CD1c-positive myeloid dendritic cell (primary cell): ENCODE measurements at regions not wholly inside any gene's neighbourhood (a gene's known extent, or its start where the extent isn't known, plus 50 kb on each side); places are given as distances from the start of the nearest gene placed in this dataset.
"Not testable (repeated sequence)": the region's sequence is repeated elsewhere in the genome, so short reads cannot be mapped to it uniquely, and the experiment has no call there.

Source experiments
- DNase-seq: peaks from one replicate; pipeline ENCODE4 v3.0.0-alpha.2; 2016; ENCODE audit errors: extremely low spot score

- DNase-seq, result no peak
Observed at GRCh38 chr9:12271421-12271891, 421.7 kb upstream of the TYRP1 start.

GRCh38 chr9:12272471-12273120 lies 420.6 kb upstream of the TYRP1 start:
- DNase-seq, result no peak

- DNase-seq, result no peak
Observed at GRCh38 chr9:12274577-12274976, 418.6 kb upstream of the TYRP1 start.

GRCh38 chr9:12276505-12276904 lies 416.7 kb upstream of the TYRP1 start:
- no peak for DNase-seq

- no peak for DNase-seq
Observed at GRCh38 chr9:12289711-12290110, 403.5 kb upstream of the TYRP1 start.

GRCh38 chr9:12290166-12290869 lies 402.9 kb upstream of the TYRP1 start:
- DNase-seq, result no peak

- no peak for DNase-seq
Observed at GRCh38 chr9:12305211-12305610, 388.0 kb upstream of the TYRP1 start.

- no peak for DNase-seq
Observed at GRCh38 chr9:12314589-12314988, 378.6 kb upstream of the TYRP1 start.

GRCh38 chr9:12318732-12319685 lies 374.2 kb upstream of the TYRP1 start:
- DNase-seq, result no peak

GRCh38 chr9:12329623-12329985 lies 363.6 kb upstream of the TYRP1 start:
- DNase-seq, result no peak

- DNase-seq, result not testable (repeated sequence)
Observed at GRCh38 chr9:12333966-12334365, 359.2 kb upstream of the TYRP1 start.

GRCh38 chr9:12350775-12351174 lies 342.4 kb upstream of the TYRP1 start:
- no peak for DNase-seq

GRCh38 chr9:12351293-12352044 lies 341.7 kb upstream of the TYRP1 start:
- no peak for DNase-seq

GRCh38 chr9:12352045-12352315 lies 341.2 kb upstream of the TYRP1 start:
- no peak for DNase-seq

GRCh38 chr9:12363439-12363838 lies 329.7 kb upstream of the TYRP1 start:
- DNase-seq, result no peak

GRCh38 chr9:12368569-12368968 lies 324.6 kb upstream of the TYRP1 start:
- no peak for DNase-seq

- DNase-seq, result no peak
Observed at GRCh38 chr9:12391839-12392509, 301.2 kb upstream of the TYRP1 start.

GRCh38 chr9:12394105-12394504 lies 299.1 kb upstream of the TYRP1 start:
- DNase-seq, result no peak

GRCh38 chr9:12403721-12404120 lies 289.5 kb upstream of the TYRP1 start:
- no peak for DNase-seq

GRCh38 chr9:12413986-12414385 lies 279.2 kb upstream of the TYRP1 start:
- no peak for DNase-seq

- DNase-seq, result no peak
Observed at GRCh38 chr9:12414514-12414913, 278.7 kb upstream of the TYRP1 start.
